ENCODE measurements at regions not wholly inside any gene's neighbourhood (a gene's known extent, or its start where the extent isn't known, plus 50 kb on each side); places are given as distances from the start of the nearest gene placed in this dataset.
"Not testable (repeated sequence)": the region's sequence is repeated elsewhere in the genome, so short reads cannot be mapped to it uniquely, and the experiment has no call there.

- not testable (repeated sequence) for H3K27ac ChIP-seq (ENCODE audit: low read length); H3K9me3 ChIP-seq (ENCODE audit: control insufficient read depth in 2 of 2, low read length in 2 of 2); H3K4me1 ChIP-seq (ENCODE audit: control insufficient read depth, insufficient read depth, low read length); H3K9ac ChIP-seq (ENCODE audit: low read length in 2 of 2); H3K27me3 ChIP-seq (ENCODE audit: control insufficient read depth in 1 of 2, insufficient read depth in 2 of 2, low read length in 2 of 2); H3K4me3 ChIP-seq (ENCODE audit: low read length in 2 of 2); H3K36me3 ChIP-seq (ENCODE audit: control insufficient read depth in 2 of 2, insufficient read depth in 2 of 2, low read length in 2 of 2)
Observed at GRCh38 chr6:113254194-113254593, 603.0 kb upstream of the MARCKS start.

DNA sequence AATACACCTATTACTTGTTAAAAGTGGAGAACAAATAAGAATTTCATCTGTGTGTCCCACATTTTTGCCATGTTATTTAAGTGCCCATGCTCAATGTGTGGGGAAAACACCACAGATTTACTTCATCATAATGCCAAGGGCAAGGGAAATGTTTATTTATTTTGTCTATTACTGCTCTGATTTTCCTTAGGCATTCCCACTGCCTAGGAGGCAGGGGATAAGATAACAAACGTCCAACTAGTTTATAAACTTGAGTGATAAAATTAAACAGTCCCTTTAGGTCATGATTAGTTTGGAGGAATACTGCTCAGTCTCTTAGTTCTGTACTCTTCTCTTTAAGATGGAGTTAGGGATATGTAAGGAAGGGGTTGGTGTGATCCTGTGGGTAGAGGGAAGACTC, 598.4 kb upstream of the MARCKS start:
- Histone ChIP-seq H3K9me3 (ENCODE audit: control insufficient read depth in 2 of 2, low read length in 2 of 2) (no peaks in the 10 kb centered on the region), H3K4me3 (ENCODE audit: low read length in 2 of 2) (no peak overlapping the region)

DNA sequence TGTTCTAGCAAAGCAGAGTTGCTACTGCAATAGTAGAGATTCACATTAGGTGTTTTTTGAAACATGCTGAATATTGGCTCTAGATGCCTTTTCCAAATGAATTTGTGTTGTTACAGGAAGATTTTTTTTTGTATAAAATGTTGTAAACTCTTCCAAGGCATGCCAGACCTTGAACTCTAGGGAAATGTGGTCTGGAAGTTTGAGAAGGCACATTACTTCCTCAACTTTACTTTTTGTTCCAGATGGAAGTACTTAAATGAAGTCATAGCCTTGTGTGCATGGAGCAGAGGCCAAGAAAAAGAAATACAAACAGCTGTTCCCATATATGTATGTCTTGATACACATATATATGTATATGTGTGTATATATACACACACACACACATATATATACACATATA, 585.7 kb upstream of the MARCKS start:
- Histone ChIP-seq H3K4me3 (ENCODE audit: low read length in 2 of 2) (no peak overlapping the region), H3K9me3 (ENCODE audit: control insufficient read depth in 2 of 2, low read length in 2 of 2) (peaks cover 12 to 29% of the 10 kb centered on the region in 2 donors), H3K9ac (ENCODE audit: low read length in 2 of 2) (no peak overlapping the region), H3K36me3 (ENCODE audit: control insufficient read depth in 2 of 2, insufficient read depth in 2 of 2, low read length in 2 of 2) (no peaks in the 10 kb centered on the region), H3K4me1 (ENCODE audit: control insufficient read depth, insufficient read depth, low read length) (no peaks in the 10 kb centered on the region), H3K27me3 (ENCODE audit: control insufficient read depth in 1 of 2, insufficient read depth in 2 of 2, low read length in 2 of 2) (no peaks in the 10 kb centered on the region), H3K27ac (ENCODE audit: low read length) (no peak overlapping the region)

More for the DNA sequence above, 598.4 kb upstream of the MARCKS start:
- Histone ChIP-seq H3K4me1 (ENCODE audit: control insufficient read depth, insufficient read depth, low read length) (no peaks in the 10 kb centered on the region), H3K9ac (ENCODE audit: low read length in 2 of 2) (no peak overlapping the region), H3K27ac (ENCODE audit: low read length) (no peak overlapping the region), H3K27me3 (ENCODE audit: control insufficient read depth in 1 of 2, insufficient read depth in 2 of 2, low read length in 2 of 2) (no peaks in the 10 kb centered on the region), H3K36me3 (ENCODE audit: control insufficient read depth in 2 of 2, insufficient read depth in 2 of 2, low read length in 2 of 2) (no peaks in the 10 kb centered on the region)

DNA sequence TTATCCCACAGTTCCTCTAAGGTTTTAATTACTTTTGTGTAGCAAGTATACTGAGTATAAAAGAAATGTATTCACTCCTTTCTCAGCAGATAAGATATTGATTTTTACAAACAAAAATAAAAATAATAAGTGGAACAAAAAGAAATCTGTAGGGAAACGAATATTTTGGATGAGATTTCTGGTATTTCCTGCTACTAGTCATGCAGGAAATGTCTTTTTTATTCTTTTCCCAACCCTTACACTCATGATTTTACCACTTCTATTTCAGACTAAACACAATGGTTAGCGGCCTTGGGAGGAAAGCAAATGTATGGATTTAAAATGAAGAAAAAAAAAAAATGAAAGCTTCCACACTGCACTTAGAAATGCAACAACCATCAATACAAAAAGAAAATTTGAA, 580.5 kb upstream of the MARCKS start:
- Histone ChIP-seq H3K36me3 (ENCODE audit: control insufficient read depth in 2 of 2, insufficient read depth in 2 of 2, low read length in 2 of 2) (no peaks in the 10 kb centered on the region), H3K9ac (ENCODE audit: low read length in 2 of 2) (no peak overlapping the region), H3K4me3 (ENCODE audit: low read length in 2 of 2) (no peak overlapping the region), H3K27ac (ENCODE audit: low read length) (no peak overlapping the region), H3K27me3 (ENCODE audit: control insufficient read depth in 1 of 2, insufficient read depth in 2 of 2, low read length in 2 of 2) (no peaks in the 10 kb centered on the region), H3K4me1 (ENCODE audit: control insufficient read depth, insufficient read depth, low read length) (no peaks in the 10 kb centered on the region), H3K9me3 (ENCODE audit: control insufficient read depth in 2 of 2, low read length in 2 of 2) (no peaks in the 10 kb centered on the region)

- Histone ChIP-seq H3K4me1 (ENCODE audit: control insufficient read depth, insufficient read depth, low read length) (no peaks in the 10 kb centered on the region), H3K9ac (ENCODE audit: low read length in 2 of 2) (no peak overlapping the region), H3K4me3 (ENCODE audit: low read length in 2 of 2) (no peak overlapping the region), H3K36me3 (ENCODE audit: control insufficient read depth in 2 of 2, insufficient read depth in 2 of 2, low read length in 2 of 2) (no peaks in the 10 kb centered on the region), H3K27me3 (ENCODE audit: control insufficient read depth in 1 of 2, insufficient read depth in 2 of 2, low read length in 2 of 2) (no peaks in the 10 kb centered on the region), H3K9me3 (ENCODE audit: control insufficient read depth in 2 of 2, low read length in 2 of 2) (no peaks in the 10 kb centered on the region), H3K27ac (ENCODE audit: low read length) (no peak overlapping the region)
Observed at GRCh38 chr6:113277111-113277510, 580.0 kb upstream of the MARCKS start.

DNA sequence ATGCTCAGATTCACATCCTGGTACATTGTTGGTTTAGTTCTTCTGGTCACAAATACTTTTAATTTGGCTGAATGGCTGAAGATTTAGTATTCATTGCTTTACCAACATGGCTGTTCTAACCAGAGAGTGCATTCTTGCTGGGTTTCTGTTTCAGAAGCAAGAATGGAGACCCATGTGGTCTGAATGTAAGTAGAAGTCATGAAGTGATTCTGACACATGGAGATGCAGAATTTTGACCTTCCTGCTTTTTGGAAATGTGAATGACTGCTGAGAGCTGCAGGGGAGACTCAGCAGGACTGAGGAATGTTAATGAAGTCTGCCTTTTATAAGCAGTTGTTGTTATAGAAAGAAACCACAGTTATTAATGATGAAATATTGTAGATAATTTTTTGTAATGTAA, 576.1 kb upstream of the MARCKS start:
- H3K9ac ChIP-seq (ENCODE audit: low read length in 2 of 2), result no peak overlapping the region

DNA sequence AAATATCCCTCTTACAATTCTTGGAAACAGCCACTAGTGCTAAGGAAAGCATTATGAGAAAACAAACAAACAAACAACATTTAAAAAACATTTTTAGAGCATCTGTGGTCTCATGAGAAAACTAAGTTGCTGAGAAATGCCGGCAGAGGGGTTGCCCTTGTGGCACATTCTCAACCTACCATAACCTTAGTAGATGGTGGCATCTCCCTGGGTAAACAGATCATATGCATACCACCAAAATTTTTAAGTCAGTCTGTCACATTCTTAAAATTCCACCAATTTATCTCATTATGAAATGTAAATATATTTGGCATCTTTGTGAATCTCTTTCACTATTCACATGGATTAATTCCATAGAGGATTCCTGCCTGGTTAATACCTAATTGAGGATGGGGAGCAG, 575.7 kb upstream of the MARCKS start:
- H3K4me1 ChIP-seq (ENCODE audit: control insufficient read depth, insufficient read depth, low read length), result no peaks in the 10 kb centered on the region
- H3K36me3 ChIP-seq (ENCODE audit: control insufficient read depth in 2 of 2, insufficient read depth in 2 of 2, low read length in 2 of 2), result no peaks in the 10 kb centered on the region
- H3K4me3 ChIP-seq (ENCODE audit: low read length in 2 of 2), result no peak overlapping the region
- H3K27ac ChIP-seq (ENCODE audit: low read length), result no peak overlapping the region
- no peak overlapping the region for H3K9ac ChIP-seq (ENCODE audit: low read length in 2 of 2)
- no peaks in the 10 kb centered on the region for H3K27me3 ChIP-seq (ENCODE audit: control insufficient read depth in 1 of 2, insufficient read depth in 2 of 2, low read length in 2 of 2)
- no peaks in the 10 kb centered on the region for H3K9me3 ChIP-seq (ENCODE audit: control insufficient read depth in 2 of 2, low read length in 2 of 2)

More for the DNA sequence above, 576.1 kb upstream of the MARCKS start:
- no peak overlapping the region for H3K4me3 ChIP-seq (ENCODE audit: low read length in 2 of 2)
- H3K36me3 ChIP-seq (ENCODE audit: control insufficient read depth in 2 of 2, insufficient read depth in 2 of 2, low read length in 2 of 2), result no peaks in the 10 kb centered on the region
- no peaks in the 10 kb centered on the region for H3K9me3 ChIP-seq (ENCODE audit: control insufficient read depth in 2 of 2, low read length in 2 of 2)
- no peak overlapping the region for H3K27ac ChIP-seq (ENCODE audit: low read length)
- no peaks in the 10 kb centered on the region for H3K4me1 ChIP-seq (ENCODE audit: control insufficient read depth, insufficient read depth, low read length)
- H3K27me3 ChIP-seq (ENCODE audit: control insufficient read depth in 1 of 2, insufficient read depth in 2 of 2, low read length in 2 of 2), result no peaks in the 10 kb centered on the region

DNA sequence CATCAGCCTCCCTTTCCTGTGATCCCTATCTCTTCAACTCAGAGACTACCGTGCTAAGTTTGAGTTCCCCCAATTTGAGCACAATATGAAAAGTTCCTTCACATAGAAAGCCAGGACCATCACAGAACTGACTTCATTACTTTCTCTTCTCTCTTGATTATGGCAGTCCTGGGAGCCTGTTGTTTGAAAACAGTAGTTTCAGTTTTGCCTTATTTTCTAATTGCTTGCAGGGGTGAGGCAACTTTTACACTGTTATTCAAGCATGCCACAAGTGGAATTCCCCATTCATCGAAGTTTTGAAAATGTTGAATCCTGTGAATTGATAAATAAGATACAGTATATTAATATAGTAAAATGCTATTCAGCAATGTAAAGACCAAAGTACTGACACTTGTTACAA, 569.7 kb upstream of the MARCKS start:
- peaks cover 0 to 3% of the 10 kb centered on the region in 2 donors for H3K9me3 ChIP-seq (ENCODE audit: control insufficient read depth in 2 of 2, low read length in 2 of 2)
- no peaks in the 10 kb centered on the region for H3K36me3 ChIP-seq (ENCODE audit: control insufficient read depth in 2 of 2, insufficient read depth in 2 of 2, low read length in 2 of 2)
- H3K4me3 ChIP-seq (ENCODE audit: low read length in 2 of 2), result no peak overlapping the region
- H3K4me1 ChIP-seq (ENCODE audit: control insufficient read depth, insufficient read depth, low read length), result no peaks in the 10 kb centered on the region
- no peaks in the 10 kb centered on the region for H3K27me3 ChIP-seq (ENCODE audit: control insufficient read depth in 1 of 2, insufficient read depth in 2 of 2, low read length in 2 of 2)
- H3K9ac ChIP-seq (ENCODE audit: low read length in 2 of 2), result no peak overlapping the region
- H3K27ac ChIP-seq (ENCODE audit: low read length), result no peak overlapping the region

- Histone ChIP-seq H3K27me3 (ENCODE audit: control insufficient read depth in 1 of 2, insufficient read depth in 2 of 2, low read length in 2 of 2) (no peaks in the 10 kb centered on the region), H3K36me3 (ENCODE audit: control insufficient read depth in 2 of 2, insufficient read depth in 2 of 2, low read length in 2 of 2) (no peaks in the 10 kb centered on the region), H3K27ac (ENCODE audit: low read length) (no peak overlapping the region), H3K9ac (ENCODE audit: low read length in 2 of 2) (no peak overlapping the region), H3K4me3 (ENCODE audit: low read length in 2 of 2) (no peak overlapping the region), H3K4me1 (ENCODE audit: control insufficient read depth, insufficient read depth, low read length) (no peaks in the 10 kb centered on the region), H3K9me3 (ENCODE audit: control insufficient read depth in 2 of 2, low read length in 2 of 2) (peaks cover 0 to 3% of the 10 kb centered on the region in 2 donors)
Observed at GRCh38 chr6:113288409-113288808, 568.7 kb upstream of the MARCKS start.

- Histone ChIP-seq H3K4me3 (ENCODE audit: low read length in 2 of 2) (no peak overlapping the region), H3K27me3 (ENCODE audit: control insufficient read depth in 1 of 2, insufficient read depth in 2 of 2, low read length in 2 of 2) (no peaks in the 10 kb centered on the region), H3K4me1 (ENCODE audit: control insufficient read depth, insufficient read depth, low read length) (no peaks in the 10 kb centered on the region), H3K36me3 (ENCODE audit: control insufficient read depth in 2 of 2, insufficient read depth in 2 of 2, low read length in 2 of 2) (no peaks in the 10 kb centered on the region), H3K9me3 (ENCODE audit: control insufficient read depth in 2 of 2, low read length in 2 of 2) (peaks cover 0 to 3% of the 10 kb centered on the region in 2 donors), H3K9ac (ENCODE audit: low read length in 2 of 2) (no peak overlapping the region), H3K27ac (ENCODE audit: low read length) (no peak overlapping the region)
Observed at GRCh38 chr6:113289166-113289565, 568.0 kb upstream of the MARCKS start.

DNA sequence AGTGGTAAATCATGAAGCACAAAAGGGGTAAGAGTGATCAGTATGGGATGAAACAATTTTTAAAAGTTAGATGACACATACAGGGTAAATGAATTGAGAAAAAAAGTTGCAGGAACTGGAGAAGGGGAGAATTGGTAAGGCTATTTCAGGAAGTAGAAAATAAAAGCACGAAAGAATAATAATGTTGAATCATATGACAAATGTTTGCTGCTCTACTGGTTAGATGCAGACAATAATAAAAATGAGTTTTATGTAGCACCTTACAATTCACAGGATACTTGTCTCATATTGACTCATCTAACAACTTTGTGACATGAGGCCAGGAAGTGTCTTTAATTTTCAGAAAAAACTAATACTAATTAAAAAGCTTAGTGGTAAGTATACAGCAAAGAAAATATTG, 566.5 kb upstream of the MARCKS start:
- H3K4me3 ChIP-seq (ENCODE audit: low read length in 2 of 2), result no peak overlapping the region
- no peaks in the 10 kb centered on the region for H3K27me3 ChIP-seq (ENCODE audit: control insufficient read depth in 1 of 2, insufficient read depth in 2 of 2, low read length in 2 of 2)
- no peaks in the 10 kb centered on the region for H3K36me3 ChIP-seq (ENCODE audit: control insufficient read depth in 2 of 2, insufficient read depth in 2 of 2, low read length in 2 of 2)
- no peak overlapping the region for H3K27ac ChIP-seq (ENCODE audit: low read length)
- peaks cover 0 to 3% of the 10 kb centered on the region in 2 donors for H3K9me3 ChIP-seq (ENCODE audit: control insufficient read depth in 2 of 2, low read length in 2 of 2)
- H3K9ac ChIP-seq (ENCODE audit: low read length in 2 of 2), result no peak overlapping the region
- H3K4me1 ChIP-seq (ENCODE audit: control insufficient read depth, insufficient read depth, low read length), result no peaks in the 10 kb centered on the region
